Liver (tissue), 3 donors: ENCODE measurements at regions not wholly inside any gene's neighbourhood (a gene's known extent, or its start where the extent isn't known, plus 50 kb on each side); places are given as distances from the start of the nearest gene placed in this dataset.

Experiments used
- ATF3 ChIP-seq: IDR thresholded peaks from 2 replicates; pipeline ENCODE4 v1.6.1; 2016; ENCODE audit warnings: antibody characterized with exemption
- CTCF ChIP-seq: fragments of 150-350 bp; IDR thresholded peaks from 2 replicates; pipeline ENCODE4 v1.5.1; 2017; ENCODE audit warnings: improper control_type of control experiment, low read depth, low read length; ENCODE audit not compliant: missing input control
- EGR1 ChIP-seq, 2 donors: IDR thresholded peaks; 2 replicates each; pipeline ENCODE4 v1.6.1; 2016 to 2018; ENCODE audit warnings: antibody characterized with exemption in 2 of 2, low read depth in 2 of 2
- GABPA ChIP-seq, 2 donors: IDR thresholded peaks in 1 of 2; conservative IDR thresholded peaks in 1 of 2; 2 replicates each; pipeline ENCODE4 v1.6.1; 2016; ENCODE audit warnings: antibody characterized with exemption in 2 of 2, mild to moderate bottlenecking in 1 of 2, moderate library complexity in 1 of 2
- JUND ChIP-seq, 2 donors: IDR thresholded peaks; 2 replicates each; pipeline ENCODE4 v1.6.1; 2016; ENCODE audit warnings: antibody characterized with exemption in 2 of 2
- RAD21 ChIP-seq, 2 donors: IDR thresholded peaks; 2 replicates each; pipeline ENCODE4 v1.6.1; 2016; ENCODE audit warnings: antibody characterized with exemption in 2 of 2, mild to moderate bottlenecking in 2 of 2
- REST ChIP-seq: IDR thresholded peaks from 2 replicates; pipeline ENCODE4 v1.6.1; 2016; ENCODE audit warnings: antibody characterized with exemption, mild to moderate bottlenecking
- TAF1 ChIP-seq: conservative IDR thresholded peaks from 2 replicates; pipeline ENCODE4 v1.6.1; 2016; ENCODE audit warnings: antibody characterized with exemption, mild to moderate bottlenecking
- YY1 ChIP-seq: IDR thresholded peaks from 2 replicates; pipeline ENCODE4 v1.6.1; 2016; ENCODE audit warnings: antibody characterized with exemption, mild to moderate bottlenecking
- donor health status: healthy.
- donor health status: healthy.

- no peak for TF ChIP-seq GABPA (IDR thresholded peaks at IDR 0.05 in 1 of 2, conservative IDR thresholded peaks at IDR 0.05 in 1 of 2)
- no peak for TF ChIP-seq TAF1
- TF ChIP-seq JUND (IDR thresholded peaks at IDR 0.05) = no peak
- TF ChIP-seq CTCF = no peak
- TF ChIP-seq RAD21 (IDR thresholded peaks at IDR 0.05) = no peak
- no peak for TF ChIP-seq ATF3
- TF ChIP-seq YY1 = no peak
- TF ChIP-seq REST = no peak
- TF ChIP-seq EGR1 (IDR thresholded peaks at IDR 0.05; ENCODE audit: low read depth in 2 of 2) = no peak
Observed at GRCh38 chr12:85466890-85467289, 186.9 kb downstream of the ALX1 start.
